ENCODE measurements at regions not wholly inside any gene's neighbourhood (a gene's known extent, or its start where the extent isn't known, plus 50 kb on each side); places are given as distances from the start of the nearest gene placed in this dataset.

DNA sequence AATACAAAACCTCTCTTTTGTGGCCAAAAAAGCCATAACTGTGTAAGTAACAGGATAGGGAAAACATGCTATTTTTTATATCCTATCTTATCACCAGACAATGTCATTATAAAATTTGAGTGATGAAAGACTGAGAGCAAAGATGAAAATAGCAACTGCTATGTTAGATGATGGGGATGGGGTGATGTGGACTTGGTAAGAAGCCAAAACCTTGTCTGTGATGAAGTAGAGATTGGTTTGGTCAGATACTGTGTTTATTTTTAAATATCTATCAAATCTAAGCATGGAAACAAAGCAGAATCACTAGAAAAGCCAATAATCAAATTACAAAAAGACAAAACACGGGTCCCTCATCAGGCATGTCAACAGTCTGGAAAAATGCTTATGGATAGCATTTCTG is 631.1 kb upstream of the NR5A2 start:
- Histone ChIP-seq H3K9me3 (no peaks in the 10 kb centered on the region; the same call in 1 of the 2 replicates), H3K4me1 (no peaks in the 10 kb centered on the region), H3K4me3 (ENCODE audit: low read depth, low read length) (no peak overlapping the region), H3K36me3 (no peaks in the 10 kb centered on the region), H3K27me3 (no peaks in the 10 kb centered on the region)
- no peak for DNase-seq
- TF ChIP-seq, protein P1, sequence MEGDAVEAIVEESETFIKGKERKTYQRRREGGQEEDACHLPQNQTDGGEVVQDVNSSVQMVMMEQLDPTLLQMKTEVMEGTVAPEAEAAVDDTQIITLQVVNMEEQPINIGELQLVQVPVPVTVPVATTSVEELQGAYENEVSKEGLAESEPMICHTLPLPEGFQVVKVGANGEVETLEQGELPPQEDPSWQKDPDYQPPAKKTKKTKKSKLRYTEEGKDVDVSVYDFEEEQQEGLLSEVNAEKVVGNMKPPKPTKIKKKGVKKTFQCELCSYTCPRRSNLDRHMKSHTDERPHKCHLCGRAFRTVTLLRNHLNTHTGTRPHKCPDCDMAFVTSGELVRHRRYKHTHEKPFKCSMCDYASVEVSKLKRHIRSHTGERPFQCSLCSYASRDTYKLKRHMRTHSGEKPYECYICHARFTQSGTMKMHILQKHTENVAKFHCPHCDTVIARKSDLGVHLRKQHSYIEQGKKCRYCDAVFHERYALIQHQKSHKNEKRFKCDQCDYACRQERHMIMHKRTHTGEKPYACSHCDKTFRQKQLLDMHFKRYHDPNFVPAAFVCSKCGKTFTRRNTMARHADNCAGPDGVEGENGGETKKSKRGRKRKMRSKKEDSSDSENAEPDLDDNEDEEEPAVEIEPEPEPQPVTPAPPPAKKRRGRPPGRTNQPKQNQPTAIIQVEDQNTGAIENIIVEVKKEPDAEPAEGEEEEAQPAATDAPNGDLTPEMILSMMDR (IDR thresholded peaks at IDR 0.05; ENCODE audit: low read depth, low read length) = no peak

DNA sequence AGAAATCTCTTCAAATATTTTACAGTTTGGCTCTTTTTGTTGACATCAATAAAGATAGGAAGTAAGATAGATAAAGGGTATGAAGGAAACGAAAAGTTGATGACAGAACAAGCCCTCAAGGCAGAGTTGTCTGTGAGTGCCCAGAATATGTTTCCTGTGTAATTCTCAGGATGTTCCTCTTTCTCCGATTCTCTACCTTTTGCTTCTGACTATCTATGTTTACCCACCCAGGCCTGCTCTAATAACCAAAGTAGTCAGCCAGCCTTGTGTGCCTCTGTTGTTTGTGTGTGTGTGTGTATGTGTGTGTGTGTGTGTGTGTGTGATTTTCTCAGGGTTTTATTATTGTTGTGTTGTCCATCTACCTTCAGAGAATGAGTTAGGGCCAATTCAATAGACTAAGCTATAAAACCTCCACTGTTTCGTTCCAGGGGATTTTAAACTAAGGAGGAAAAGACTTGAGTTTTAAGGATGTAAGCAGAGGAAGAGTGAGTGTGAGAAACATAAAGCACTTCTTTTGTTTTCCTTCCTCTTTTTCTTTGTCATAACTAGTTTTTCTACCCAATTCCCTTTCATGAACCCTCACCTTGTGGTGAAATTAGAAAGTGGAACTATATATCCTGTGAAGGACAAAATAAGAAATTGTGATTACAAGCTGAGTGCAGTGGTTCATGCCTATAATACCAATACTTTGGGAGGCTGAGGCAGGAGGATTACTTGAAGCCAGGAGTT is 627.4 kb upstream of the NR5A2 start:
- Histone ChIP-seq H3K4me3 (ENCODE audit: low read depth, low read length) (no peak overlapping the region), H3K4me1 (no peaks in the 10 kb centered on the region), H3K9me3 (no peaks in the 10 kb centered on the region), H3K36me3 (no peaks in the 10 kb centered on the region), H3K27me3 (no peaks in the 10 kb centered on the region)
- no peak for DNase-seq
- TF ChIP-seq, protein P1 (IDR thresholded peaks at IDR 0.05; ENCODE audit: low read depth, low read length) = no peak

DNA sequence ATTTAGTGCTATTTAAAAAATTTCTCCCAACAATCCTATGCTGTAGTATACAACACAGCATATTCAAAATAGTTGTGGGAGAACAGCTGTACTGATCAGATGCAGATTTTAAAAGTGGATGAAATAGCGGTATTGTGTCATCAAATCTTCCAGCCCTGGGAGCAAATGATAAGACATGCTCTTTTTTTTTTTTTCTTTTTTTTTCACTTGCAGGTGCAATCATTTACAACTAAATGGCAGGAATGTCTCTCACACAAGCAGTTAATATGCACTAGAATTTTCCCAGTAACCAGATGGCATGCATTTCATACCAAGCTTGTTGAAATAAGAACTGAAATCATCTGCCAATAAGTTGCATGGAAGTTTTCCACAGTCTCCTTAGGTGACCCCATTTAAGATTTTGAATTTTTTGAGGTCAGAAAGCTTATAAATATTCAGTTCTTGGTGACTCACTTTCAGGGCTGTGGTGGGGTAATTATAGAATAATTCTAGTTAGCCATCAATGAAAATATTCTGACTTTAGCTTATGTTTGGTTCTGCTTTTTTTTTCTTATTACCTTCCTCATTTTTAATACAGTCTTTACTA is 623.9 kb upstream of the NR5A2 start:
- H3K36me3 ChIP-seq = no peaks in the 10 kb centered on the region
- H3K4me3 ChIP-seq (ENCODE audit: low read depth, low read length) = no peak overlapping the region
- no peak for DNase-seq
- TF ChIP-seq, protein P1 (IDR thresholded peaks at IDR 0.05; ENCODE audit: low read depth, low read length) = no peak
- no peaks in the 10 kb centered on the region for H3K27me3 ChIP-seq
- H3K9me3 ChIP-seq = no peaks in the 10 kb centered on the region
- H3K4me1 ChIP-seq = no peaks in the 10 kb centered on the region

DNA sequence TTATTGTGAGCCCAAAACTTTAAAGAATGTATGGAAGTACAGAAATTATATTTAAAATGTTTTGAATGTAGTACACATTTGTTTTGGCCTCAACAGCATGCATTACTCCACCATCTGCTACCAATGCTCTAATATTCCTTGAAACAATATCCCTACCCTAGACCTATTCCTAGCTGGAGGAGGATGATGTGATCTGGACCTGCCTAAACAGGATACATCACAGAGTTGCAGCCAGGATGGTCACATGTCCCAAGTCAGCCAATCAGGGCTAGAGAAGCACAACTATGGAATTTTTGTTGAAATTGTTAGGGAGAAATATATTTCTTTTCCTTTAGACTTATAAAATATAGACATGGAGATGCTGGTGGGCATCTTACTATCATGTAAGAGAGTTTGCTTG is 623.3 kb upstream of the NR5A2 start:
- no peaks in the 10 kb centered on the region for H3K4me1 ChIP-seq
- DNase-seq = no peak
- TF ChIP-seq, protein P1 (IDR thresholded peaks at IDR 0.05; ENCODE audit: low read depth, low read length) = no peak
- no peak overlapping the region for H3K4me3 ChIP-seq (ENCODE audit: low read depth, low read length)
- H3K9me3 ChIP-seq = no peaks in the 10 kb centered on the region
- no peaks in the 10 kb centered on the region for H3K36me3 ChIP-seq
- H3K27me3 ChIP-seq = no peaks in the 10 kb centered on the region

DNA sequence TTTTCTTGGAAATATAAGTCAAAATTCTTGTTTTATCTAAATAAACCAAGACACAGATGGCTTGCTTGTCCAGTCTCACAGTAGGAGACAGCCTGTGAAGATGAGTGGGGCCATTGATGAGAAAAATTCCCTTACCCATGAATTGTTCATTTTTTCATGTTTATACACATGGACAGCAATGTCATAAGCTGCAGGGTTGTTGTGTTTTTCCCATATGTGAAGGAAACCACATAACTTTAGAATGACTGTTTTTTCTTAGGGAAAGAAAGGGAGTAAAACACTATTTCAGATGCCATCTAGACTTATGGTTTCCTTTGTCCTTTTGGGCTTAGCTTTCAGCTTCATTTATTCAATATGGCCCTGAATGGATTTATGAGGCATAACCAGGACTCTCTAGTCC is 622.5 kb upstream of the NR5A2 start:
- Histone ChIP-seq H3K36me3 (no peaks in the 10 kb centered on the region), H3K4me3 (ENCODE audit: low read depth, low read length) (no peak overlapping the region), H3K9me3 (no peaks in the 10 kb centered on the region), H3K27me3 (no peaks in the 10 kb centered on the region), H3K4me1 (no peaks in the 10 kb centered on the region)
- DNase-seq = no peak
- TF ChIP-seq, protein P1 (IDR thresholded peaks at IDR 0.05; ENCODE audit: low read depth, low read length) = no peak

DNA sequence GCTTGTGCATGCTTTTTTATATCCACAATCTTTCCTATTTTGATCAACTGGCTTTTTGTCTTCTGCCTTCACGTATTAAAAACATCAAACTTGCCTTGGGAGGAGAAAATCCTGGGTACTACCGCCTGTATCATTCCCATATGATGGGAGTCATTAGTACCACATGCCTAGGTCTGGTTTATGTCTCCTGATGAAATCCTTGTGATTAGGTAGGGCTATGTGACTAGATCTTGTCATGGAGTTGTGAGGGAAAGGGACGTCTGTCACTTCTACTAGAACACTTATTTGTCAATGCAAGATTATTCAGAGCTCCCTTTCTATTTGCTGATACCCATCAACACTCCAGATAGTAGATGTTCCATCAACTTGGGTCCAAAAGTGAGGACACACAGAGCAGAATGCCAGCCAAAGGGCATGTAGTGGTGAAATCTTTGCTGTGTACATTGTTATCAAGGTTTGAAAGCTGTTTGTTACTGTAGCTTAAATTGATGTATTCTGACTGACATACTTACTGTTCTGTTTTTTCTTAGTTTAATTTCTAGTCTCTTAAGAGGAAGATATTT is 621.8 kb upstream of the NR5A2 start:
- no peak for DNase-seq
- no peaks in the 10 kb centered on the region for H3K9me3 ChIP-seq
- H3K27me3 ChIP-seq = no peaks in the 10 kb centered on the region
- TF ChIP-seq, protein P1 (IDR thresholded peaks at IDR 0.05; ENCODE audit: low read depth, low read length) = no peak
- no peak overlapping the region for H3K4me3 ChIP-seq (ENCODE audit: low read depth, low read length)
- no peaks in the 10 kb centered on the region for H3K4me1 ChIP-seq
- H3K36me3 ChIP-seq = no peaks in the 10 kb centered on the region

Data from BE2C (cell line).